Transverse colon (tissue), 4 donors: ENCODE measurements at regions not wholly inside any gene's neighbourhood (a gene's known extent, or its start where the extent isn't known, plus 50 kb on each side); places are given as distances from the start of the nearest gene placed in this dataset.

Experiments
- CTCF ChIP-seq, 5 experiments: fragments of 200-600 bp in 3 of 5; fragments of 450-650 bp in 2 of 5; sonication (generic) in 3 of 5; IDR thresholded peaks; 1 replicate in 2 of 5; 2 replicates in 3 of 5; pipeline ENCODE4 v1.5.1; 2016 to 2017; ENCODE audit warnings: antibody characterized with exemption in 5 of 5, inconsistent platforms in 3 of 5, mild to moderate bottlenecking in 2 of 5, moderate library complexity in 1 of 5
- POLR2AphosphoS5 ChIP-seq, 3 donors: sonication (generic); formaldehyde crosslinking; IDR thresholded peaks; one replicate each; pipeline ENCODE4 v1.6.1; 2016; ENCODE audit warnings: antibody characterized with exemption in 3 of 3

GRCh38 chr6:87905101-87905641 lies 142.5 kb upstream of the SPACA1 start:
- TF ChIP-seq CTCF (IDR thresholded peaks at IDR 0.05) = no peak
- TF ChIP-seq POLR2AphosphoS5 (IDR thresholded peaks at IDR 0.05) = no peak
